ENCODE measurements at regions not wholly inside any gene's neighbourhood (a gene's known extent, or its start where the extent isn't known, plus 50 kb on each side); places are given as distances from the start of the nearest gene placed in this dataset.
"Not testable (repeated sequence)": the region's sequence is repeated elsewhere in the genome, so short reads cannot be mapped to it uniquely, and the experiment has no call there.

DNA sequence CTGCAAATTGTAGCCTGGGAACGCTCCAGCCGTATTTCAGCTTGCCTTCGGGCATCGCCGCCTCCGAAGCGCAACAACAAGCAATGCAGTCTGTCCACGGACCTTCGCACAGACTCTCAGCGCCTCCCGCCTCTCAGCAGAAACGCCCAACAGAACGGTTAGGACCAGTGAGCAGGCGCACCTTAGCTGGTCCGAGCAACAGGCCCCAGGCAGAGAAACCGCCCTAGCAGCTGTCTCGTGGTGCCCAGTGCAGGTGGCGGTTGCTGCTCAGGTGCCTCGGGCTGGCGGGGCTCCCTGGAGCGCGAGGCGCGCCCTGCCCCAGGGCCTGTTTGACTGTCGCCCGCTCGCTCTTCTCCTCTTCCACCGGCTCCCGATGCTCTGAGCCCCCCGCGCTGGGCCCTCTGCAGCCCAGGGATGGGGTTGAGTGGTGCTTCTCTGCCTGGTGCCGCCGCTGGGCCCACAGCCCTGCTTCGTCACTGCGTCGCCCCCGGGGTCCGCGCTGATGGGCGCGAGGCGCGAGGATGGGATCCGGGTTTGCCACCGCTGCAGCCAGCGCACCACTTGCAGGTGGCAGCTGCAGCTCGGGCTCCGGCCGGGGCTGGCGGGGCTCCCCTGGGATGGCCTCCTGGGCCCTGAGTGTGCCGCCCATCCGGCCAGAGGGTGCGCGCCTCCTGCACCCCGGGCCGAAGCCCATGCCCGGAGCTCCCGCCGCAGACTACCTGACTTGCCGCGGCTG is 268.4 kb upstream of the FRG2C start:
- no peak for DNase-seq

DNA sequence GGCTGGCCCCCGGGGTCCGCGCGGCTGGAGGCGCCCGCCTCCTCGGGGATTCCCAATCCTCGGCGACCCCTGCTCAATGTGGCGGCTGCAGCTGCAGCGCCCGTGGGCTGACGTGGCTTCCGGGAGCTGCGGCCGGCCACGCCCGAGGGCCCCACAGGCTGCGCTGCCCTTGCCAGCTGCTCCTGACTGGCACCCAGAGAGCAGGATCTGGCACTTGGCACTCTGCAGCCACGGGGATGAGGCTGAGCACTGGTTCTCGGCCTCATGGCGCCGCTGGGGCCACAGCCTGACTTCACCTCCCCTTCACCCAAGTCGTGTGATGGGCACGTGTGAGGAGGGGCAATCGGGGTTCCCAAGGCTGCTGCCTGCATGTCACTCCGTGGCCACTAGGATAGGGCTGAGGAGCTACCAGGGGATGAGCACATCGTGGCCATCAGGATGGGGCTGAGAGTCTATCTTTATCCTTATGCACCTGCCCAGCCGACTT is 267.8 kb upstream of the FRG2C start:
- no peak for DNase-seq

DNA sequence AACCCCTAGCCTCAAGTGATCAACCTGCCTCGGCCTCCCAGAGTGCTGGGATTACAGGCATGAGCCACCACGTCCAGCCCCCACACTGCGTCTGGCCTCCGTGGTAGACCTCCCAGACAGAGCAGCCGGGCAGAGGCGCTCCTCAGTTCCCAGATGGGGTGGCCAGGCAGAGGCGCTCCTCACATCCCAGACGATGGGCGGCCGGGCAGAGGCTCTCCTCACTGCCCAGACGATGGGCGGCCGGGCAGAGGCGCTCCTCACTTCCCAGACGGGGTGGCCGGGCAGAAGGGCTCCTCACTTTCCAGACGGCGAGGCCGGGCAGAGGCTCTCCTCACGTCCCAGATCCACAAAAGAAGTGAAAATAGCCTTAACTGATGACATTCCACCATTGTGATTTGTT is 266.6 kb upstream of the FRG2C start:
- not testable (repeated sequence) for DNase-seq

DNA sequence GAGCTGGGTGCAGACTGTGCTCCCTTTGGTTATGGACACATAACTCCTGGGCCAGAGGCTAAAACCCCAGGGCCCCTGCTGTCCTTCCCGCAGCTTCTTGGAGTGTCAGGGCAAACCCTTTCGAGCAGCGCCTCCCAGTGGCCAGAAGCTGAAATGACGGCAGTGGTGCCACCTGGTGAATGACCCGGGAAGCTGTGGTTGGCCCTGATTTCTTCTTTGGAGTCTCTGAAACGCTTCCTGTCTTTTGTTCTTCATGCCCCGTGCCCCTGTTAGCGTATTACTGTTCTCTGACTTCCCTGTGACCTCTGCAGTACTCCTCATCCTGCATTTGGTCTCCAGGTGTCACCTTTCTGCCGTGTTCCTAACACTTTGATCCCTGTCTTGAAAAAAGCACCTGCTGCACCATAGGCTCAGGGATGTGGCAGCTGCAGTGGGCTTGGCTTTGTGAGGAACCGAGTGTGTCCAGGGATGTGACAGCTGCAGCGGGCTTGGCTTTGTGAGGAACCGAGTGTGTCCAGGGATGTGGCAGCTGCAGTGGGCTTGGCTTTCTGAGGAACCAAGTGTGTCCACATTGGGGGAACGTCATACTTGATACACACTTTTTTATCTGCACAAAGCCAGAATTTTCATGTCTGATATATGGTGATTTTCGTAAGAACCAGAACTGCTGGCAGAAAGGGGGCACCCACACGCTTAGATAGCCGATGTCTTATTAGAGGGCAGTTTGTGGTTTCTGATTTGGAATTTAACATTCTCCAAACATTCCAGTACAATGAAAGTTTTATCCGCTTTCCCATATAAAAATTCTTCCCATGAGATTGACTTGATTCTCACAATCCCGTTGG is 241.8 kb upstream of the FRG2C start:
- DNase-seq, result peak in 1 of 2 experiments; percentile 5

DNA sequence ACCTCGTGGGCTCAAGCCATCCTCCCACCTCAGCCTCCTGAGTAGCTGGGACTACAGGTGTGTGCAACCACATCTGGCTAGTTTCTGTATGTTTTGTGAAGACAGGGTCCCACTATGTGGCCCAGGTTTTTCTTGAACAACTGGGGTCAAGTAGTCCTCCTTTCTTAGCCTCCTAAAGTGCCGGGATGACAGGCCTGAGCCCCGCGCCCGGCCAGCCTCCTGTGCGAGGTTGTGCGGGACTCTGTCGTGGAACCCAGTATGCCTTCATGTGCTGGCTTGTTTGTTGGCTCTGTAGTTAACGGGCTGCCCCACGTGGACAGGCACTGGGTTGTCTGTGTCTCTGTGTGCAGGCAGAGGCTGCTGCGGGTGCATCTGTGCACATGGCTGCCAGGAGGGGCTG is 238.7 kb upstream of the FRG2C start:
- not testable (repeated sequence) for DNase-seq

DNA sequence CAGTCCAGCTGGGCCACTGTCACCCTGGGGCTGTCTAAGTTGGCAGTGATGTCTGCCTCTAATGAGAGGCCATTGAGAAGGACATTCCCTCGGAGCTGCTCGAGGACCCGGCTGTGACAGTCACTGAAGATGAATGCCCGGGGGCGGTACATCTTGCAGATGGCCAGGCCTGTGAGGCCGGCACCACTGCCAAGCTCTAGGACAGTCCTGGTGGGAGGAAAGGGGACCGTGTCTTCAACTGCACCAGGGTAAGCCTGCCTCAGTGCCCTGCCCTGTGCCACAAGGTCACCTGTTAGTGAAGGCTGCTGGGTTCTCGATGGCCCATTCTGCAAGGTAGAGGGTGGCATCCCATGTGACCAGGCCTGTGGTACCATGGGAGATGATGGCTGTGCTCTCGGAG is 236.6 kb upstream of the FRG2C start:
- not testable (repeated sequence) for DNase-seq

DNA sequence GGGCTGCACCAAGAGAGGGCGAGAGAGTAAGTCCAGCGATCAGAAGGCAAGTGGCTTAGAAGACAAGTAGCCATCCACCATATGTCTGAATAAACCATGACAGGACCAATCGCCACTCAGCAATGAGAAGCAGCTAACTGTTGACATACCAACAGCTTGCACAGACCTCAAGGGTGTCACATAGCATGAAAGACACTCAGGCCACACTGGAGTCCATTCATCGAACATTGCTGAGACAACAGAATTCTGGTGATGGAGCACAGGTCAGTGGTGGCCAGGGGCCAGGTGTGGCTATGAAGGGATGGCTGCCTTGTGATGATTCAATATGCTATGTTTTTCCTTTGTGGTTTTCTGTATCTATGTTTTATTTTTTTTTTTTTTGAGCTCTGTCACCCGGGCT is 236.2 kb upstream of the FRG2C start:
- DNase-seq, result not testable (repeated sequence)

DNA sequence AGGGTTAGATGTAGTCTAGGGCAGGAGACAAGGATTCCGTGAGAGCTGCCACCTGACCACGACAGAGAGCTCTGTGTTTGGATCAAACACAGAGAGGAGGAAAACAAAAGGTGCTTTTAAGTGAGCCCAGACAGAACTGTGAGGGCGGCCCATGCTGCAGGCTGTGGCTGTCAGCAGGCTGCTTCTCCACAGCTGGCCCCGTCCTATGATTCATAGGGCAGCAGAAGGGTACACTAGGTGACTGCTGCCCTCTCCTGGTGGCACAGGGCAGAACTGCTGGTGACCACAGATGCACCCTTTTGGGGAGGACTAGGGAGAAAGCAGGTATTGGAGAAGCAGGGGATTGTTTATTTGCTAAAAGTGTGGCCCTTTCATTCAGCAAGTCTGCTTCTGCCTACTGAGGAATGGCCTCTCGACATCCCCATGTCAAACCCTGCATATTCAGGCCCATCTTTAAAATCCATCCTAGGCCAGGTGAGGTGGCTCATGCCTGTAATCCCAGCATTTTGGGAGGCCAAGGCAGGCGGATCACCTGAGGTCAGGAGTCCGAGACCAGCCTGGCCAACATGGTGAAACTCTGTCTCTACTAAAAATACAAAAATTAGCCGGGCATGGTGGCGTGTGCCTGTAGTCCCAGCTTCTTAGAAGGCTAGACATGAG is 234.4 kb upstream of the FRG2C start:
- peak in 1 of 2 experiments; percentile 43 for DNase-seq

DNA sequence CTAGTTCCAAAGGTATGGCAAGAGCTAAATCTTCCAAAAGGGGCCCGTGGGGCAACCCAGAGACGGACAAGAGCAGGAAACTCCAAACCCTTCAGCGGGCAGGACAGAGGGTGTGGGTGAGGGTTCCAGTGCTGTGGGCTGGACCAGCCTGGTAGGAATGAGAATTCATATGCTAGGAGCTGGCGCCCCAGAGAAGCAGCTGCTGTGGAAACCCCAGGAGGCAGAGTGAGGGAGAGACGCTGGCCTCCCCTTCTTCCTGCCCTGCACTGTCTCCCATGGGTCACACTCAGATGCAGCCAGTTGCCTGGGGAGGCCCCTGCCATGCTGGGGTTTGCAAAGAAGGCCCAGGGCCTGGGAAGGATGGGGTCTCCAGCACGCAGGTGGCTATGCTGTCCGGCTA is 233.7 kb upstream of the FRG2C start:
- not testable (repeated sequence) for DNase-seq

DNA sequence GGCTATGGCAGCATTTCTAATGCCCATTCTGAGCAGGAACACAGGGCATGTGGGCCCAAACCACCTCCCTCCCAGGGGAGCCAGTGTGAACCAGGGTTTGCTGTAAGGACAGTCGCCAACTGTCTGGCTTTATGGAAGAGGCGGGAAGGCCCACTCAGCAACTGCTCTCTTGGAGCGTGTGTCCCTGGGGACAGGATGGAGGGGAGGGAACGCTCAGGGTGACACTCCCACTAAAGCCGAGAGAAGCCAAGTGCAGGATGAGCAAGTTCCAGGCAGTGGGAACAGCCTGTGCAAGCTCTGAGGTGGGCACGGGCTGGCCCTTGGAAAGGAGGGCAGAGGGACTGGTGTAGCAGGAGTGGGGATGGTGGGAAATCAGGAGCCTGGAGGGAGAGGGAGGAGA is 233.0 kb upstream of the FRG2C start:
- DNase-seq, result not testable (repeated sequence)

DNA sequence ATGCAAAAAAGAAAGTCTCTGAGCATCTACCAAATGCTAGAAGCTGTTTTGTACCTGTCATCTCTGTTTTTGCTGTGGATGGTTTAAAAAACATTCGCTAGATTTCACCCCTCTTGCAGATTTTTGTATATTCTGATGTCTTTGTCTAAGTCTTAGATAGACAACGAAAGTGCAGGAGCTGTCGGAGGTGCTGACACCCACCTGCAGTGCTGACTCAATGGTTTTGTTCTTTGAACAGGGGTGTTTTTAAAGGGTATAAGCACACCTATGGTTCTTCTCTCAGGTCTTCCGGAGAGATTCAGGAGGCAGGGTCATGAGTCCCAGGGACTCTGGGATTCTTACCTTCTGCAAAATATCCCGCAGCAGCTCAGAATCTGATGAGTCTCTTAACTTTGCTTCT is 231.7 kb upstream of the FRG2C start:
- DNase-seq, result not testable (repeated sequence)

DNA sequence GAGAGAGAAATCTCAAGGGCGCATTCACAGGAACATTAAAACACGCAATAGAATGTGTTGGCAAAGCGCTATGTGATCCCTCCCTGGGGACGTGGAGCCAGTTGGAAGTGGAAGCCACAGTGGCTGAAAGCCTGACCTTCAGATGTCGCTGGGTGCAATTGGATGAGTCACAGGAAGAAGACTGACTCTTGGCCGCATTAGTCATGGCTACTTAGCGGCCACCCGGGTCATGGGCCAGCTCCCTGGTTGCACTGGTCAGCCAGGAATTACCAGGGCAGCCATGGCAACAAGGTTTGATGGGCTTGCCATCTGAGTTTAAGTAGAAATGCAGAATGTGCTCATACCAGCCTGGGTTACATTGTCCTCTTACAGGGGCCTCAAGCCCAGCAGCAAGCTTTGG is 231.2 kb upstream of the FRG2C start:
- not testable (repeated sequence) for DNase-seq

DNA sequence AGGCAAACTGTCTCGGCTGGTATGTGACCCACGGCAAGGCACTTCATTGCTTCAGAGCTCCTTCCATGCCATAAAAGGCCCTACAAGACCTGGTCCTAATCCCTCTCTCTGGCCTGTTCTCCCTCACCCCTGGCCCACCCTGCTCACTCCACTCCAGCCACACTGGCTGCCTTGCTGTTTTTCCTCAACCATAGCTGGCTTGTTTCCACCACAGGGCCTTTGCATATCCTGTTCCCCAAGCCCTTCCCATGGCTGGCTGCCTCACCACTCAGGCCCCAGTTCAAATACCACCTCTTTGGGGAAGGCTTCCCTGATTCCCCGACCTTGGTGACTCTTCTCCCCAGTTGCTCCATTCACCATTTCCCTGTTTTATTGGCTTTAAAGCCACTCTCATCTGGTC is 230.8 kb upstream of the FRG2C start:
- DNase-seq, result not testable (repeated sequence)

DNA sequence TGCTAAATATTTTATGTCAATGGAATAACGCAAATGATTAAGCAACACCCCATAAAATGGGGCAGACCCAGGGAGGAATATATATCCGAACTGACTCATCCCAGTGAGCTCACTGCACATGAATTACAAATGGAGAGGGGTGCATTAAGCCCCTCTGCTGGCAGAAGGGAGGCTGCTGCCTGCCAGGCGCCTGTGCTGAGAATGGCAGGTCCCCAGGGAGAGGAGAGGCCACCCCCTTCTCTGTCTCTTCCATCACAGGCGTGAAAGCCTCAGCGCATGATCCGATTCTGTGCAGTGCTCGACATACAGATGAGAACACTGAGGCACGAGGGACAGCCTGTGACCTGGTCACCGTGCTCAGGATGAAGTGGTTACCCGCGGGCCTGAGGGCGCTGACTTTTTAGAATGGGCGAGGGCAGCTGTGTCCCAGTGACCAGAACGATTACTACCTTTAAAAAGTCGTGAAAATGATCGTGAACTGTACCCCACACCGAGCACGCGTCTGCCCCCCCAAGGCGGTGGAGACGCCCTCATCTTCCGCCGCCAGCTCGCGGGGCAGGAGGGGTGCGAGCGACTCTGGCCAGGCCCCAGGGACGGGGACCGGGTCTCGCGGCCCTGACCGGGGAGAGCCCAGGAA is 229.7 kb upstream of the FRG2C start:
- peak in 1 of 2 experiments; percentile 25 for DNase-seq

DNA sequence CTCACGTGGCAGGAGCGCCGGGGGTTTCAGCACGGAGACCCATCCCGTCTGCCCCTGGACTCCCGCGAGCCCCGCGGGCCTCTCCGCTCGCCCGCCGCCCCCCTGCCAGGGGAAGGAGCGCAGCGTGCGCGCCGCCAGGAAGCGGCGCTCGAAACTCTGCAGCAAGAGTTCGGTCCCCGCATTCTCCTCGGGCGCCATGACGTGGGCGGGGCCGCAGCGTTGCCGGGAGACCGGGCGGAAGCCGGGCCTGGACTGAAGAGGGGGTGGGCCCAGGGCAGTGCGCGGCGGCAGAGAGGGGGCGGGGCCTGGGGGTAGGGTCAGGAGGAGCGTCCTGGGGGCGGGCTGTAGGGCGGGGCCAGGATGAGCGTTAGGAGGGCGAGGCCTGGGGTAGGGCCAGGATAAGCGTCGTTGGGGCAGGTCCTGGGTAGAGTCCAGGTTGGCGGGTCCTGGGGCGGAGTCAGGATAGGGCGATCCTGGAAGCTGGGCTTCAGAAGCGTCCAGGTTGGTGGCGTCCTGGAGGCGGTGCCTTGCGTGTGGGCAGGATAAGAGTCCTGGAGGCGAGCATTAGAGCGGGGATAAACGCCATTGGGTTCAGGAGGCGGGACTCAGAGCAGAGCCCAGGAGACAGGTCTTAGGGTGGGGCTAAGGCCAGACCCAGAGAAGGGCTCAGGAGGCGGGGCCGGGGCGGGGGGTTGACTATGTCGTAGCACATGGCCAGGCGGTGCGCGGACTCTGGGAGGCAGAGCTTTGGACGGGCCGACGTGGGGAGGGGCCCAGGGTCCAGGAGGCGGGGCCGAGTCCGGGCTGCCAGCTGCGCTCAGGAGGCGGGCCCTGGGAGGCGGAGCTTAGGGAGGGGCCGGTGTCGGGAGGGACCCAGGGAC is 229.0 kb upstream of the FRG2C start:
- peak; percentile 98 for DNase-seq

DNA sequence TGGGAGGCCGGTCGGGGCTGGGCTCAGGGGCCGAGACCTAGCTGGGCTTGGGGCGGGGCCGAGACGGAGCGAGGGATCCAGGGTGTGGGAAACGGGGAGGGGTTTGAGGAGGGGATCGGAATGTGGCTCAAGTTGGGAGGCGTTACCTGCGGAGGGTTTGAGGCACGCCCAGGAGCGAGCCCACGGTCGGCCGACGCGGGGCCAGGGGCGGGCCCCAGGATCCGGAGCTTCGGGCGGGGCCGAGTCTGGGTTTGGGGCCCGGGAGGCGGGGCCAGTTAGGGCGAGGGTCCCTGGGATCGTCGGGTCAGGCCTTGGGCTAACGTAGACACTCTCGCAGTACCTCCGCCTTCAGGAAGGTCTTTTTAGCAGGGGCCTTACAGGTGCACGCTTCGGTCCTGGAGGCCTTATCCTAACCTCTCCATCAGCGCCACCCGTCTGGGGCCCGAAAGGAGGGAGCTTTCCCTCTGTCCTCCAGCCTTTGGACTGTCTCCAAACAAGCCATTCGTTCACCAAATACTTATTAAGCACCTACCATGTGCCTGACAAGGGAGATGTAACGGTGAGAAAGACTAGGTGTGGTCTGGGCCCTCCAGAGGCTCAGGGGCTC is 228.2 kb upstream of the FRG2C start:
- peak; percentile 36 to 84 for DNase-seq

DNA sequence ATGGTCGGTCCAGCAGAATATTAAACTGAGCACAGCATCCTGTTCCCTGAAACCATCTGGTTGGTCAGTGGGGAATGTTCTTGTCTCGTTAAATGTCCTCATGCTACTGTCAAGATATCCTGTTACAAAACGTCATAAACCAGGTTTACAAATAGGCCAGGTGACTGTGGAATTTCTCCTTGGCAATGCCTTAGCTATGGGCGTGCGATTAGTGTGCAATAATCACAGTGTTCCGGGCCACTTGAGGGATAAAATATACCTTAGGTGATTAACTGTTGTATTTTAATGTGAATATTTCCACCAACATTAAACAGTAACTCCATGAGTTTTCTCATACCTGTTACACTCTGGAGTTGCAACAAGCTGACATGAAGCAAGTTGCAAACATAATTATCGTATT is 223.1 kb upstream of the FRG2C start:
- DNase-seq, result not testable (repeated sequence)

DNA sequence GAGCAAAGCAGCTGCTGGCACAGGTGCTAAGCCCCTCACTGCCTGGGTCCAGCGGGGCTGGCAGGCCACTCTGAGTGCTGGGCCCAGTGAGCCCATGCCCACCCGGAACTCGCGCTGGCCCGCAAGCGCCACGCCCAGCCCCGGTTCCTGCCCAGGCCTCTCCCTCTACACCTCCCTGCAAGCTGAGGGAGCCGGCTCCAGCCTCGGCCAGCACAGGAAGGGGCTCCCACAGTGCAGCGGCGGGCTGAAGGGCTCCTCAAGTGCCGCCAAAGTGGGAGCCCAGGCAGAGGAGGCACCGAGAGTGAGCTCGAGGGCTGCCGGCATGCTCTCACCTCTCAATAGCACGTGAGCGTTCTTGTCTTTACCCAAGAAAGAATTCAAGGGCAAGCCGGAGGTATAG is 219.5 kb upstream of the FRG2C start:
- not testable (repeated sequence) for DNase-seq

DNA sequence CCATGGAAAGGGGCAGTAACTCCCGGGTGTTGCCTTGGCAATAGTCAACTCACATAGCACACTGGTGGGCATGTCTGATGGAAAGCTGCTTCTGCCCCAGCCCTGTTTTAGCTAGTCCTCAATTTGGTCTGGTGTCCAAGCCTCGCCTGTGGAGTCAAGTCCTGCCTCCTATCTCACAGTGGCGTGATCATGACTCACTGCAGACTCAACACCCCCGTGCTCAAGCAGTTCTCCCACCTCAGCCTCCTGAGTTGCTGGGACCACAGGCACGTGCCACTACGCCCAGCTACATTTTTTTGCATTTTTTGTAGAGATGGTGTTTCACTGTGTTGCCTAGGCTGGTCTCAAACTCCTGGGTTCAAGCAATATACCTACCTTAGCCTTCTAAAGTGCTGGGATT is 218.9 kb upstream of the FRG2C start:
- DNase-seq, result not testable (repeated sequence)

DNA sequence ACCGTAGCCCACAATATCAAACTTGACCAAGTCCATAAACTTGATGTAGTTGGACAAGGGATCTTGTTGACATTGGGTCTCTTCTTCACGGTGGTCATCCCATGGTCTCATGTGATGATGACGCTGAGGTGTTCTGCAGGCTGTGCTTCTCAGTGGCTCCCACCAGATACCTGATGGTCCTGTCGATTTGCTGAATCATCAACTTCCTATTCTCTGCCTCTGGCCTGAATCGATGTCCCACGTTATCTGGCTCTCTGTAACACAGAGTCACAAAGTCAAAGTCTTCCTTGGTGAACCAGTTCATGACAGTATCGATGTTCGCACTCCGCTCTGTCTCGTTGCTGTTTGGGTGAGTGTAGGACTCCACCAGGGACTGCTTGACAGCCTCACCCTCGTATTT is 217.2 kb upstream of the FRG2C start:
- DNase-seq, result not testable (repeated sequence)

DNA sequence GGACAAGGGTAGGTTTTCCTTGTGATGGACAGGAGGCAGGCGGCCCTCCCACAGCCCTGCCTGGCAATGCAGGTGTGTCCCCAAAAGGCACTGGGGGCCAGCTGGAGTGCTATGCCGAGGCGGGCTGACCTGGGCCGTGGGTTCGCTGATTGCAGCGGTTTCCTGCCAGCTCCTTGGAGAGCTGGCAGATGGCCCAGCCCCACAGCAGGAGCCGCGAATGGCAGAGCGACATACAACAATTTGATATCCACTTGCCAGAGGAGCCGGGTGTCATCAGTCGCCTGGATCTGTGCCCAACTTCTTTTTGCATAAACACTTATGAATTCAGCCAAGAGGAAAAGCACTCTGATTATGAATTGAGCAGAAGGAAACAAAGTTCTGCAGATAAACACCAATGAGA is 210.8 kb upstream of the FRG2C start:
- peak; percentile 30 to 81 for DNase-seq
